ENCODE measurements at regions not wholly inside any gene's neighbourhood (a gene's known extent, or its start where the extent isn't known, plus 50 kb on each side); places are given as distances from the start of the nearest gene placed in this dataset.

DNA sequence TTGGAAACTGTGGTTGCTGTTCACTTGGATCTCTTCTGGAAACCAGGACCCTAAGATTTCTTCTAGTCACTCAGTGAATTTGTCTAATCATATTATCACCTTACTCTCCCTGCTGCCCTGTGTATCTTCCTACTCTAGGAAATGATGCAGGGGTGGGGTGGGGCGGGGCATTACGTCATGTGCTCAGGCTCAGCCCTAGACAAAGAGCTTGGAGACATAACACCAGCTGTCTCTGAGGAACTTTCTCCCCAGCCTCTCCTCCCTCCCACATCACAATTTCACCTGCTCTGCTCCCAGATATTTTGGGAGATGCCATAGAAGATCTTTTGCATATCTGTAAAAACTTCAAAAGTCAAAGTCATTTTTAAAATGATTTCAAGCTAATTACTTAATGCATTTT, 470.4 kb downstream of the ZSWIM6 start:
- DNase-seq (no peak), ATAC-seq (replicated peaks) (no peak)
- H3K4me1 Mint-ChIP-seq = no peaks in the 10 kb centered on the region
- H3K36me3 Mint-ChIP-seq = no peaks in the 10 kb centered on the region
- H3K9me3 Mint-ChIP-seq = no peaks in the 10 kb centered on the region
- peaks cover 0 to 10% of the 10 kb centered on the region in 2 donors for H3K27me3 Mint-ChIP-seq
- no peak overlapping the region for H3K4me3 Mint-ChIP-seq
- no peak overlapping the region for H3K27ac Mint-ChIP-seq

- no peaks in the 10 kb centered on the region for H3K4me1 Mint-ChIP-seq
- no peaks in the 10 kb centered on the region for H3K9me3 Mint-ChIP-seq
- H3K27ac Mint-ChIP-seq = no peak overlapping the region
- no peak for ATAC-seq (replicated peaks)
- H3K4me3 Mint-ChIP-seq = no peak overlapping the region
- H3K36me3 Mint-ChIP-seq = no peaks in the 10 kb centered on the region
- peaks cover 0 to 10% of the 10 kb centered on the region in 2 donors for H3K27me3 Mint-ChIP-seq
- no peak for DNase-seq
These were observed 473.0 kb downstream of the ZSWIM6 start for GRCh38 chr5:61805101-61805500.

- DNase-seq (no peak), ATAC-seq (replicated peaks) (no peak)
- peaks cover 0 to 17% of the 10 kb centered on the region in 2 donors for H3K27me3 Mint-ChIP-seq
- no peaks in the 10 kb centered on the region for H3K9me3 Mint-ChIP-seq
- no peaks in the 10 kb centered on the region for H3K36me3 Mint-ChIP-seq
- no peaks in the 10 kb centered on the region for H3K4me1 Mint-ChIP-seq
- H3K27ac Mint-ChIP-seq = no peak overlapping the region
- H3K4me3 Mint-ChIP-seq = no peak overlapping the region
These were observed 474.5 kb downstream of the ZSWIM6 start for GRCh38 chr5:61806491-61807020.

DNA sequence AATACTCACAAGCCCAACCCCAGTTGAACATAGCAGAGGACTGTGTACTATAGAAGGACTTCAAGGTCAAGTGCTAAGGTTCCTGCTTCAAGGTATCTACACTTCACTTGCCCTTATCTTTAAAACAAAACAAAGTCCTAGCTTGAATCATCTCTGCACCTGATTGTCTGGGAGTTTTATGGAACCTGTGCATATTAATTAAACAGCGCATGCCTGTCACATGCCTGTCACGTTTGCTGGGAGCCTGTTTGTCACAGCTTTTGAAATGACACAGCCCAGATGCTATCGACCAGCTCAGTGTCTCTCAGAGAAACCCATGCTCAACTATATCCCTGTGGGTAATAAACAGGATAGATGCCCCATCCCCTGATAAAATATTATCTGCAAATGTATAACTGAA, 476.0 kb downstream of the ZSWIM6 start:
- Mint-ChIP-seq H3K36me3 (no peaks in the 10 kb centered on the region), H3K4me3 (no peak overlapping the region), H3K27ac (no peak overlapping the region), H3K27me3 (peaks cover 0 to 19% of the 10 kb centered on the region in 2 donors), H3K9me3 (no peaks in the 10 kb centered on the region), H3K4me1 (no peaks in the 10 kb centered on the region)
- ATAC-seq (replicated peaks) = no peak
- DNase-seq = no peak

- ATAC-seq (replicated peaks) = no peak
- no peaks in the 10 kb centered on the region for H3K9me3 Mint-ChIP-seq
These were observed 476.9 kb downstream of the ZSWIM6 start for GRCh38 chr5:61808909-61809308.

DNA sequence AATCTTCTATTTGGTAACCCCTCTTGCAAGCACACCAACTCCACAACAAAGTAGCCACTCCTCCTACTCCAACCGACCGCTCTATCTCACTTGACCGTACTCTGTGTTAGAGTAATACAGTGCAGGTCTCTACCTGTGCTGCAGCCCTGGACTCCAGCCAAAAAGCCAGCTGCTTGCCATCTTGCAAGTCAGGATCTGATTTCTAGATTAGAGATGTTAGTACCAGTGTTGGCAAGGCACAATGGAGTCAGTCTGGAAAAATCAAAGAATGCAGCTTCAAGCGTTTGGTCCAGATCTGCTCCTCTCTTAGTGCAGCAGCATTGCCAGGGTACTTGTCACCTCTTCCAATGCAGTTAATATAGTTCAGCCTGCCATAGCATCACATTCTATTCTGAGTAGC, 477.6 kb downstream of the ZSWIM6 start:
- Mint-ChIP-seq H3K4me3 (no peak overlapping the region), H3K4me1 (no peaks in the 10 kb centered on the region), H3K27me3 (peaks cover 0 to 19% of the 10 kb centered on the region in 2 donors), H3K27ac (no peak overlapping the region), H3K36me3 (no peaks in the 10 kb centered on the region), H3K9me3 (no peaks in the 10 kb centered on the region)
- ATAC-seq (replicated peaks) (no peak), DNase-seq (no peak)

More at GRCh38 chr5:61808909-61809308, 476.9 kb downstream of the ZSWIM6 start:
- Mint-ChIP-seq H3K4me3 (no peak overlapping the region), H3K27me3 (peaks cover 0 to 19% of the 10 kb centered on the region in 2 donors), H3K4me1 (no peaks in the 10 kb centered on the region), H3K36me3 (no peaks in the 10 kb centered on the region), H3K27ac (no peak overlapping the region)
- no peak for DNase-seq

DNA sequence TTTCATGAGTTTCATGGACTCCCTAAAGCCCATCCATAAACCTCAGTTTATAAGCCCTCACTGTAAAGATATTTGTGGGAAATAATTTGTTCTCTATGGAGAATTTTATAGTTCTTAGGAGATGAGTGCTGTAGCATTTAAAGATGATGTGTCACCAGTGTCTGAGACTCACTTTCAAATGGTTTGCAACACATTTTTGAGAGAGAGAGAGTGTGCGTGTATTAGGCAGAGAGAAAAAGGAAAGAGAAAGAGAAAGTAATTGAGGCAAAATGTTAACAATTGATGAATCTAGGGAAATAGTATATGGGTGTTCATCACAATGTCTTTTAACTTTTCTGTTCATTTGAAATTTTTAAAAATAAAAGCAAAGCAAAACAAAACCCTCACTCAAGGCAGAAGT, 479.0 kb downstream of the ZSWIM6 start:
- no peak for ATAC-seq (replicated peaks)
- H3K27ac Mint-ChIP-seq = no peak overlapping the region

DNA sequence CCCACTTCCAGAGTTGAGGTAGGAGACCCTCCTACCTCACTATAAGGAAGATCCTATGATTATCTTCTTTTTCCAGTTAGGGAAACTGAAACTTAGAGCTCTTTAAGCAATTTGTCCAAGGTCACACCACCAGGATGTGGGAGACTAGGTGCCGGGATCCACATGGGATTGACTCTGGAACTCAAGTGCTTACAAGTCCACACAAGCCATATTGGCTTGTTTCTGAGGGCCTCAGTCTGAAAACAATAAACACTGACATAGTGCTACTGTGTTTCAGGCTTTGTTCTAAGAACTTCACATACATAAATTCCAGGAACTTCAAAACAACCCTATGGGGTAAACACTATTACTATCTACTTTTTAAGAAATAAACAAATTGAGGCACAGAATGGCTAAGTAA, 481.3 kb downstream of the ZSWIM6 start:
- no peaks in the 10 kb centered on the region for H3K4me1 Mint-ChIP-seq
- no peak overlapping the region for H3K27ac Mint-ChIP-seq
- H3K36me3 Mint-ChIP-seq = no peaks in the 10 kb centered on the region
- H3K27me3 Mint-ChIP-seq = peaks cover 0 to 13% of the 10 kb centered on the region in 2 donors
- H3K4me3 Mint-ChIP-seq = no peak overlapping the region
- ATAC-seq (replicated peaks) (no peak), DNase-seq (no peak)
- no peaks in the 10 kb centered on the region for H3K9me3 Mint-ChIP-seq

More for the DNA sequence above, 479.0 kb downstream of the ZSWIM6 start:
- Mint-ChIP-seq H3K4me3 (no peak overlapping the region), H3K9me3 (no peaks in the 10 kb centered on the region), H3K36me3 (no peaks in the 10 kb centered on the region), H3K4me1 (no peaks in the 10 kb centered on the region), H3K27me3 (peaks cover 0 to 14% of the 10 kb centered on the region in 2 donors)
- no peak for DNase-seq

- H3K4me3 Mint-ChIP-seq = no peak overlapping the region
- peaks cover 0 to 13% of the 10 kb centered on the region in 2 donors for H3K27me3 Mint-ChIP-seq
- DNase-seq (no peak), ATAC-seq (replicated peaks) (no peak)
- H3K36me3 Mint-ChIP-seq = no peaks in the 10 kb centered on the region
- H3K9me3 Mint-ChIP-seq = no peaks in the 10 kb centered on the region
- no peaks in the 10 kb centered on the region for H3K4me1 Mint-ChIP-seq
- no peak overlapping the region for H3K27ac Mint-ChIP-seq
These were observed 483.3 kb downstream of the ZSWIM6 start for GRCh38 chr5:61815339-61815738.

- no peaks in the 10 kb centered on the region for H3K4me1 Mint-ChIP-seq
- DNase-seq (no peak), ATAC-seq (replicated peaks) (no peak)
- H3K36me3 Mint-ChIP-seq = no peaks in the 10 kb centered on the region
- no peak overlapping the region for H3K4me3 Mint-ChIP-seq
- no peaks in the 10 kb centered on the region for H3K9me3 Mint-ChIP-seq
- H3K27ac Mint-ChIP-seq = no peak overlapping the region
- H3K27me3 Mint-ChIP-seq = peaks cover 0 to 10% of the 10 kb centered on the region in 2 donors
These were observed 484.1 kb downstream of the ZSWIM6 start for GRCh38 chr5:61816146-61816545.

DNA sequence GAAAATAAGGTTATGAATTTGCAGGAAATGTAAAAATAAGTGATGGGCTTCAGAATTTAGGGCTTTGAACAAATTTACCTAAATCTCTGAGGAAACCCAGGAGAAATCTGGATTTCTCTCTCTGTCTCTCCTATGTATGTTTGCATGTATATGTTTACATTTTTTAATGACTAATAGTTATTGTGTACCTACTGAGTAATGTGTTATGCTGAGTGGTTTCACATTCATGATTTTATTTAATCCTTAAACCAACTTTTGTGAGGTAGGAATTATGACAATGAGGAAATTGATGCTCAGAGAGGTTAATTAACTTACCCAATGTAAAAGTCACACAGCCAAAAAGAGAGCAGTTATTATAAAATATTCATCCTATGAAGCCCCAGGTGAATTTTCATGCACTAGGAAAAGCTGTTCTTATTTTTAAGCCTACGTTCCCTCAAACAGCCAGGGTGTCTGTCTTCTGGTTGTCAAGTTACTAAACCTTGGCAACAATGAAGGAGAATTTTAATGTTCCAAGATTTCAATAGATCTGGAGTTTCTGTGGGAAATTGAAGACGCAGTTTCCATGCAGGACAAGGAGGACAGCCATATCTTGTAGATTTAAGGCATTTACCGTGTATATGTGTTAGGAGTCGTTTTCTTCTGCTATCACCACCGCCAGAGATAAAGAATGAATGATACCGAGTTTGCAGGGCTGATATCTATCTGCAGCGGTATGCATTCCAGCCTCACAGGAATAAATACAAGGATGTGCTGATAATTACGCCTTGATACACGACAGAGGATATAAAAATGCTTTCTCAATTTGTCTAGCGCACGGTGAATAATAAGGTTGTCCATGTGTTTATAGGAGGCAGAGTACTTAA, 484.8 kb downstream of the ZSWIM6 start:
- ATAC-seq (replicated peaks) = no peak
- Mint-ChIP-seq H3K27ac (no peak overlapping the region), H3K9me3 (no peaks in the 10 kb centered on the region), H3K27me3 (peaks cover 0 to 6% of the 10 kb centered on the region in 2 donors), H3K4me3 (no peak overlapping the region), H3K36me3 (no peaks in the 10 kb centered on the region), H3K4me1 (no peaks in the 10 kb centered on the region)
- DNase-seq = no peak

- ATAC-seq (replicated peaks) = no peak
- Mint-ChIP-seq H3K27me3 (peaks cover 1 to 9% of the 10 kb centered on the region in 2 donors), H3K9me3 (no peaks in the 10 kb centered on the region), H3K4me3 (no peak overlapping the region), H3K36me3 (no peaks in the 10 kb centered on the region), H3K27ac (no peak overlapping the region), H3K4me1 (no peaks in the 10 kb centered on the region)
- no peak for DNase-seq
These were observed 485.6 kb downstream of the ZSWIM6 start for GRCh38 chr5:61817472-61818326.

DNA sequence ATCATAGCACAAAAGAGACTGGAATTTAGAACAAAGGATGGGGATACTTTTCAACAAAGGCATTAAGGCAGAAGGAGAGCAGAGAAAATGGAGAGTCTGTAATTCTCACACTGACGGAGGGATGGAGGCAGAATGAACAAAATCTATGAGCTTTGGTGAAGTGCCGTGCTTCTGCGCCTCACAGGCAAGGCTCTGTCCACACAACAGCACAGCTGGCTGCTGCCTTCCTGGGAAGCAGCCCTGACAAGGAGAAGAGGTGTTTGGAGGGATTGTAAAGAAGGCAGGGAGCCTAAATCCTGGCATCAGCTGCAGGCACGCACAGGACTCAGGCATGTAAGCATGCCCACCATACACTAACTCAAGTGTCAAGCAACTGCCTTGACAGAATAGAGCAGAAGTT, 485.2 kb upstream of the KIF2A start:
- H3K27me3 Mint-ChIP-seq = peaks cover 5 to 18% of the 10 kb centered on the region in 2 donors
- no peak overlapping the region for H3K4me3 Mint-ChIP-seq
- H3K4me1 Mint-ChIP-seq = no peaks in the 10 kb centered on the region
- no peaks in the 10 kb centered on the region for H3K36me3 Mint-ChIP-seq
- H3K9me3 Mint-ChIP-seq = no peaks in the 10 kb centered on the region
- ATAC-seq (replicated peaks) = no peak
- DNase-seq = no peak
- H3K27ac Mint-ChIP-seq = no peak overlapping the region

- Mint-ChIP-seq H3K9me3 (no peaks in the 10 kb centered on the region), H3K27me3 (peaks cover 5 to 15% of the 10 kb centered on the region in 2 donors), H3K36me3 (no peaks in the 10 kb centered on the region), H3K27ac (no peak overlapping the region), H3K4me1 (no peaks in the 10 kb centered on the region), H3K4me3 (no peak overlapping the region)
- DNase-seq = no peak
- ATAC-seq (replicated peaks) = no peak
These were observed 484.4 kb upstream of the KIF2A start for GRCh38 chr5:61821561-61821960.
